ENCODE measurements at regions not wholly inside any gene's neighbourhood (a gene's known extent, or its start where the extent isn't known, plus 50 kb on each side); places are given as distances from the start of the nearest gene placed in this dataset.

- DNase-seq (ENCODE audit: low read depth in 2 of 2), result no peak
- H4K20me1 ChIP-seq (ENCODE audit: control insufficient read depth, extremely low read depth, insufficient read depth, low read length), result no peaks in the 10 kb centered on the region
- no peak overlapping the region for H3K4me3 ChIP-seq (replicated peaks in 1 of 4; ENCODE audit: control extremely low read depth in 1 of 4, insufficient read depth in 1 of 4, low read depth in 3 of 4, low read length in 4 of 4)
- H3K27ac ChIP-seq (ENCODE audit: insufficient read depth, low read length), result no peak overlapping the region
- peaks cover 7% of the 10 kb centered on the region for H3K4me1 ChIP-seq (ENCODE audit: control insufficient read depth, extremely low read depth, insufficient read depth, low read length)
- no peaks in the 10 kb centered on the region for H3K27me3 ChIP-seq (ENCODE audit: control insufficient read depth, insufficient read depth, low read length)
- no peak overlapping the region for H3K9ac ChIP-seq (ENCODE audit: insufficient read depth, low read length)
- H3K36me3 ChIP-seq (ENCODE audit: control insufficient read depth, insufficient read depth, low read length), result no peaks in the 10 kb centered on the region
- TF ChIP-seq, protein P1, sequence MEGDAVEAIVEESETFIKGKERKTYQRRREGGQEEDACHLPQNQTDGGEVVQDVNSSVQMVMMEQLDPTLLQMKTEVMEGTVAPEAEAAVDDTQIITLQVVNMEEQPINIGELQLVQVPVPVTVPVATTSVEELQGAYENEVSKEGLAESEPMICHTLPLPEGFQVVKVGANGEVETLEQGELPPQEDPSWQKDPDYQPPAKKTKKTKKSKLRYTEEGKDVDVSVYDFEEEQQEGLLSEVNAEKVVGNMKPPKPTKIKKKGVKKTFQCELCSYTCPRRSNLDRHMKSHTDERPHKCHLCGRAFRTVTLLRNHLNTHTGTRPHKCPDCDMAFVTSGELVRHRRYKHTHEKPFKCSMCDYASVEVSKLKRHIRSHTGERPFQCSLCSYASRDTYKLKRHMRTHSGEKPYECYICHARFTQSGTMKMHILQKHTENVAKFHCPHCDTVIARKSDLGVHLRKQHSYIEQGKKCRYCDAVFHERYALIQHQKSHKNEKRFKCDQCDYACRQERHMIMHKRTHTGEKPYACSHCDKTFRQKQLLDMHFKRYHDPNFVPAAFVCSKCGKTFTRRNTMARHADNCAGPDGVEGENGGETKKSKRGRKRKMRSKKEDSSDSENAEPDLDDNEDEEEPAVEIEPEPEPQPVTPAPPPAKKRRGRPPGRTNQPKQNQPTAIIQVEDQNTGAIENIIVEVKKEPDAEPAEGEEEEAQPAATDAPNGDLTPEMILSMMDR (conservative IDR thresholded peaks at IDR 0.05 in 1 of 2, IDR thresholded peaks at IDR 0.05 in 1 of 2; ENCODE audit: low read depth in 1 of 2, low read length in 2 of 2), result no peak
- TF ChIP-seq EZH2 (IDR thresholded peaks at IDR 0.05; ENCODE audit: low read length, missing control alignments), result no peak
- H2AFZ ChIP-seq (ENCODE audit: low read length), result peak overlapping the region; percentile 45
- no peak overlapping the region for H3K4me2 ChIP-seq (ENCODE audit: extremely low read depth, insufficient read depth, low read length)
- no peaks in the 10 kb centered on the region for H3K9me3 ChIP-seq (ENCODE audit: control insufficient read depth, insufficient read depth, low read depth, low read length)
- H3K79me2 ChIP-seq (ENCODE audit: control insufficient read depth, insufficient read depth, low read length), result no peaks in the 10 kb centered on the region
These were observed 256.8 kb upstream of the FZD8 start for GRCh38 chr10:35898716-35899440.

DNA sequence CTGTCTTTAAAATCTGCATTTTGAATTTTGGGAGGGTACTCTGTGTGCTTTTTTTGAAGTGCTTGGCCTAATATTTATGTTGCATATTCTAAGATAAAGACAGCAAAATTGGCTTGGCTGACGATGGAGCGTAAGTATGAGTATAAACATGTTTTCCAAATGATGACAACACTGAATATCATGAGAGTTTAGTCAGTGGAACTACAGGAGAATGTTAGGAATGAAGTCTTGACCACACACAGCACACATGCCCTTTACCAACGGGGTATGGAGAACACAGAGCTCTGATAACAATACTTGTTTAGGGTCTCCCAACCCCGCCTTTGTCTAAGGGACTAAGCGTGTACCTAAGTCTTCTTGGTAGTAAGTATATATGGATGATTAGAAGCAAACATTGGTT lies 253.9 kb upstream of the FZD8 start:
- Histone ChIP-seq H2AFZ (ENCODE audit: low read length) (no peak overlapping the region), H3K9ac (ENCODE audit: insufficient read depth, low read length) (no peak overlapping the region), H3K4me1 (ENCODE audit: control insufficient read depth, extremely low read depth, insufficient read depth, low read length) (peaks cover 7% of the 10 kb centered on the region)

GRCh38 chr10:35895331-35895730 lies 253.2 kb upstream of the FZD8 start:
- Histone ChIP-seq H3K79me2 (ENCODE audit: control insufficient read depth, insufficient read depth, low read length) (no peaks in the 10 kb centered on the region), H3K36me3 (ENCODE audit: control insufficient read depth, insufficient read depth, low read length) (no peaks in the 10 kb centered on the region), H2AFZ (ENCODE audit: low read length) (no peak overlapping the region), H4K20me1 (ENCODE audit: control insufficient read depth, extremely low read depth, insufficient read depth, low read length) (no peaks in the 10 kb centered on the region), H3K27me3 (ENCODE audit: control insufficient read depth, insufficient read depth, low read length) (no peaks in the 10 kb centered on the region), H3K4me1 (ENCODE audit: control insufficient read depth, extremely low read depth, insufficient read depth, low read length) (peaks cover 7% of the 10 kb centered on the region), H3K4me3 (replicated peaks in 1 of 4; ENCODE audit: control extremely low read depth in 1 of 4, insufficient read depth in 1 of 4, low read depth in 3 of 4, low read length in 4 of 4) (no peak overlapping the region), H3K27ac (ENCODE audit: insufficient read depth, low read length) (no peak overlapping the region), H3K9me3 (ENCODE audit: control insufficient read depth, insufficient read depth, low read depth, low read length) (no peaks in the 10 kb centered on the region), H3K9ac (ENCODE audit: insufficient read depth, low read length) (no peak overlapping the region), H3K4me2 (ENCODE audit: extremely low read depth, insufficient read depth, low read length) (no peak overlapping the region)
- no peak for DNase-seq (ENCODE audit: low read depth in 2 of 2)
- TF ChIP-seq, protein P1 (conservative IDR thresholded peaks at IDR 0.05 in 1 of 2, IDR thresholded peaks at IDR 0.05 in 1 of 2; ENCODE audit: low read depth in 1 of 2, low read length in 2 of 2), result no peak
- TF ChIP-seq EZH2 (IDR thresholded peaks at IDR 0.05; ENCODE audit: low read length, missing control alignments), result no peak

More for the DNA sequence above, 253.9 kb upstream of the FZD8 start:
- no peaks in the 10 kb centered on the region for H4K20me1 ChIP-seq (ENCODE audit: control insufficient read depth, extremely low read depth, insufficient read depth, low read length)
- H3K79me2 ChIP-seq (ENCODE audit: control insufficient read depth, insufficient read depth, low read length), result no peaks in the 10 kb centered on the region
- peak; percentile 77 for DNase-seq (ENCODE audit: low read depth in 2 of 2)
- no peaks in the 10 kb centered on the region for H3K27me3 ChIP-seq (ENCODE audit: control insufficient read depth, insufficient read depth, low read length)
- no peaks in the 10 kb centered on the region for H3K9me3 ChIP-seq (ENCODE audit: control insufficient read depth, insufficient read depth, low read depth, low read length)
- no peak overlapping the region for H3K4me3 ChIP-seq (replicated peaks in 1 of 4; ENCODE audit: control extremely low read depth in 1 of 4, insufficient read depth in 1 of 4, low read depth in 3 of 4, low read length in 4 of 4)
- peak overlapping the region; percentile 4 for H3K4me2 ChIP-seq (ENCODE audit: extremely low read depth, insufficient read depth, low read length)
- no peaks in the 10 kb centered on the region for H3K36me3 ChIP-seq (ENCODE audit: control insufficient read depth, insufficient read depth, low read length)
- TF ChIP-seq EZH2 (IDR thresholded peaks at IDR 0.05; ENCODE audit: low read length, missing control alignments), result no peak
- TF ChIP-seq, protein P1 (conservative IDR thresholded peaks at IDR 0.05 in 1 of 2, IDR thresholded peaks at IDR 0.05 in 1 of 2; ENCODE audit: low read depth in 1 of 2, low read length in 2 of 2), result no peak
- H3K27ac ChIP-seq (ENCODE audit: insufficient read depth, low read length), result no peak overlapping the region

Measured in fibroblast of lung (primary cell).